ENCODE measurements at regions not wholly inside any gene's neighbourhood (a gene's known extent, or its start where the extent isn't known, plus 50 kb on each side); places are given as distances from the start of the nearest gene placed in this dataset.

DNA sequence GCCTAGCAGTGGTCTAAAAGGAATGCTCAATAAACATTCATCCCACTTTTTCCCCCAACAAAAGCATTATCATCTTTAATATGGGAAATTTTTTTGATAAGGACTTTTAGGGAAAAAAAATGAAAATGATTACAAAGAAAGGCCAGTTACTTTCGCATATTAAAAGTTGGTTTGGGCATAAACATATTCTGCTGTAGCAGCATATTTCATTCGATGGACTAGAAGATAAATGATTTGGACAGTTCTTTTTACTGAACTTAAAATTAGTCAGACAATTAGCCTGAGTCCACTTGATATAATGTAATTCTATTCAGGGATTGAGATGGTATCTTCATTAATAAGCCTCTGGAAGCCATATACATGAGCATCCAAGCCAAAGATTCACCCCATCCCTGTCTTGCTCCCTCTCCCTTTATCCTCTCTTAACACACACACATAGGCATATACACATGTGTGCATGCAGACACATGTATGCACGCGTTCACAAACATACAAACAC, 299.1 kb downstream of the NUAK1 start:
- TF ChIP-seq EZH2 (IDR thresholded peaks at IDR 0.05) (no peak), ZNF274 (IDR thresholded peaks at IDR 0.05; ENCODE audit: low read depth, low read length) (no peak), FOSL1 (IDR thresholded peaks at IDR 0.05; ENCODE audit: low read depth) (no peak), POLR2A (IDR thresholded peaks at IDR 0.05; ENCODE audit: borderline replicate concordance, extremely low read depth, insufficient read depth, insufficient read length) (no peak), EZH2phosphoT487 (IDR thresholded peaks at IDR 0.05; ENCODE audit: borderline replicate concordance) (no peak), SP1 (IDR thresholded peaks at IDR 0.05; ENCODE audit: low read depth) (no peak), TCF7L2 (IDR thresholded peaks at IDR 0.05; ENCODE audit: borderline replicate concordance, extremely low read depth, insufficient read depth, insufficient read length) (no peak), POLR2AphosphoS5 (IDR thresholded peaks at IDR 0.05; ENCODE audit: low read depth, low read length) (no peak), ELF1 (IDR thresholded peaks at IDR 0.05; ENCODE audit: borderline replicate concordance, low read depth) (no peak)
- TF ChIP-seq, protein P1, sequence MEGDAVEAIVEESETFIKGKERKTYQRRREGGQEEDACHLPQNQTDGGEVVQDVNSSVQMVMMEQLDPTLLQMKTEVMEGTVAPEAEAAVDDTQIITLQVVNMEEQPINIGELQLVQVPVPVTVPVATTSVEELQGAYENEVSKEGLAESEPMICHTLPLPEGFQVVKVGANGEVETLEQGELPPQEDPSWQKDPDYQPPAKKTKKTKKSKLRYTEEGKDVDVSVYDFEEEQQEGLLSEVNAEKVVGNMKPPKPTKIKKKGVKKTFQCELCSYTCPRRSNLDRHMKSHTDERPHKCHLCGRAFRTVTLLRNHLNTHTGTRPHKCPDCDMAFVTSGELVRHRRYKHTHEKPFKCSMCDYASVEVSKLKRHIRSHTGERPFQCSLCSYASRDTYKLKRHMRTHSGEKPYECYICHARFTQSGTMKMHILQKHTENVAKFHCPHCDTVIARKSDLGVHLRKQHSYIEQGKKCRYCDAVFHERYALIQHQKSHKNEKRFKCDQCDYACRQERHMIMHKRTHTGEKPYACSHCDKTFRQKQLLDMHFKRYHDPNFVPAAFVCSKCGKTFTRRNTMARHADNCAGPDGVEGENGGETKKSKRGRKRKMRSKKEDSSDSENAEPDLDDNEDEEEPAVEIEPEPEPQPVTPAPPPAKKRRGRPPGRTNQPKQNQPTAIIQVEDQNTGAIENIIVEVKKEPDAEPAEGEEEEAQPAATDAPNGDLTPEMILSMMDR (IDR thresholded peaks at IDR 0.05 in 2 of 3, conservative IDR thresholded peaks at IDR 0.05 in 1 of 3; ENCODE audit: borderline replicate concordance in 1 of 3, insufficient read depth in 1 of 3, low read depth in 2 of 3, low read length in 2 of 3) = no peak
- TF ChIP-seq, protein P2, sequence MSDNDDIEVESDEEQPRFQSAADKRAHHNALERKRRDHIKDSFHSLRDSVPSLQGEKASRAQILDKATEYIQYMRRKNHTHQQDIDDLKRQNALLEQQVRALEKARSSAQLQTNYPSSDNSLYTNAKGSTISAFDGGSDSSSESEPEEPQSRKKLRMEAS (IDR thresholded peaks at IDR 0.05) = no peak
